ENCODE measurements at regions not wholly inside any gene's neighbourhood (a gene's known extent, or its start where the extent isn't known, plus 50 kb on each side); places are given as distances from the start of the nearest gene placed in this dataset.

DNA sequence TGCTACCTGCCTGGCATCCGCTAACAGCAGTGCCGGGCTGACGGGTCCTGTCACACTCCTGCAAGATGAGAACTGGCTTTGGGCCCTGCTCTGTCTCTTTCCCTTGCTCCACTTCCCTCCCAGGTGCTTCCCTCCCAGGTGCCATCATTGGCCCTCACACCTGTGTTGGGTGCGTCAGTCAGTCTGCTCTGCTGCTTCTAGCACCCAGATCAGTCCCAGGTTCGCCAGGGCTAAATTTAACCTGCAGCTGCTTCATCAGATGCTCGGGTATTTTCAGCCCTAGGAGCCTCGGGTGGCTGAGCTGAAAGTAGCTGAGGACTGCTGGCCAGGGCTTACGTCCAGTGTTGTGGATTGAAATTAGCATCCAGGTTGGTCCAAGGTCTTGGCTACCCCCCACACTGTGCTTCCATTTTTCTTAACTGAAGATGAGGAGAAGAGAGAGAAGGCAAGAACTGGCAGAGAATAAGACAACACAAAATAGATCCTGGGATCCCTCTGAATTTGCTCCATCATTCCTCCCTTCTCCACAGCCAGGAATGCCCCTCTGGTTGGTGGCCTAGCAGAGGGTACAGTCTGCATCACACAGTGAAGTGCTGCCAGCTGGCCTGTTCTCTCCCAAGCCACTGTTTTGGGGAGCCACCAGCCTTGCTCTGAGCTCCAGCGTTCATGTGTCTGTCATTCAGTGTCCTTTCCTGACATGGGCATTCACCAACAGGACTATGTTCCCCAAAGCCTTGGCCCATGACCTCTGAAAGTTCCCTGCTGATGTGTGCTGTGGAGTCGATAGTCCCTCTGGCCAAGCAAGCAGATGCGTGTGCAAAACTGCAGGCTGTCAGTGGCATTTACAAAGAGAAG lies 65.9 kb upstream of the SYPL1 start:
- no peaks in the 10 kb centered on the region for H4K20me1 ChIP-seq (ENCODE audit: control insufficient read depth, insufficient read depth, low read length, poor library complexity, severe bottlenecking)
- no peak overlapping the region for H3K27ac Mint-ChIP-seq
- no peak overlapping the region for H3K4me2 ChIP-seq (replicated peaks; ENCODE audit: low read depth, low read length, poor library complexity, severe bottlenecking)
- no peaks in the 10 kb centered on the region for H3K79me2 ChIP-seq (ENCODE audit: control insufficient read depth, insufficient read depth, low read length)
- ChIA-PET POLR2A (no interaction called here), CTCF (interaction anchor here (0.9 to 7.9 kb wide), 25 partner anchors 13 to 558 kb away, joined by 3 to 310 read pairs (median 5); partner anchors contain the start of genes CCDC71L and NAMPT)
- WGBS (ENCODE audit: insufficient coverage), result 54% methylated on average over 10 of the region's 11 CpGs
- peak overlapping the region; percentile 36 for H2AFZ ChIP-seq (ENCODE audit: insufficient read depth, low read depth, low read length, poor library complexity, severe bottlenecking)
- TF ChIP-seq, protein P1, sequence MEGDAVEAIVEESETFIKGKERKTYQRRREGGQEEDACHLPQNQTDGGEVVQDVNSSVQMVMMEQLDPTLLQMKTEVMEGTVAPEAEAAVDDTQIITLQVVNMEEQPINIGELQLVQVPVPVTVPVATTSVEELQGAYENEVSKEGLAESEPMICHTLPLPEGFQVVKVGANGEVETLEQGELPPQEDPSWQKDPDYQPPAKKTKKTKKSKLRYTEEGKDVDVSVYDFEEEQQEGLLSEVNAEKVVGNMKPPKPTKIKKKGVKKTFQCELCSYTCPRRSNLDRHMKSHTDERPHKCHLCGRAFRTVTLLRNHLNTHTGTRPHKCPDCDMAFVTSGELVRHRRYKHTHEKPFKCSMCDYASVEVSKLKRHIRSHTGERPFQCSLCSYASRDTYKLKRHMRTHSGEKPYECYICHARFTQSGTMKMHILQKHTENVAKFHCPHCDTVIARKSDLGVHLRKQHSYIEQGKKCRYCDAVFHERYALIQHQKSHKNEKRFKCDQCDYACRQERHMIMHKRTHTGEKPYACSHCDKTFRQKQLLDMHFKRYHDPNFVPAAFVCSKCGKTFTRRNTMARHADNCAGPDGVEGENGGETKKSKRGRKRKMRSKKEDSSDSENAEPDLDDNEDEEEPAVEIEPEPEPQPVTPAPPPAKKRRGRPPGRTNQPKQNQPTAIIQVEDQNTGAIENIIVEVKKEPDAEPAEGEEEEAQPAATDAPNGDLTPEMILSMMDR (IDR thresholded peaks at IDR 0.05), result no peak
- no peak for TF ChIP-seq EZH2 (IDR thresholded peaks at IDR 0.05; ENCODE audit: borderline replicate concordance, insufficient read depth, low read depth, low read length, poor library complexity, severe bottlenecking)
- peaks cover 13% of the 10 kb centered on the region for H3K27me3 Mint-ChIP-seq
- H3K4me1 Mint-ChIP-seq, result peaks cover 11% of the 10 kb centered on the region
- no peak overlapping the region for H3K9ac ChIP-seq (ENCODE audit: low read length)
- ATAC-seq (ENCODE audit: low read depth) (no peak), DNase-seq (peak; percentile 25)
- H3K4me1 ChIP-seq (ENCODE audit: control insufficient read depth in 2 of 2, insufficient read depth in 2 of 2, low read length in 2 of 2), result peaks cover 5 to 13% of the 10 kb centered on the region in 2 donors
- H3K4me3 ChIP-seq (ENCODE audit: control extremely low read depth in 1 of 5, extremely low read depth in 1 of 5, insufficient read depth in 1 of 5, low read depth in 2 of 5, low read length in 4 of 5), result no peak overlapping the region
- no peaks in the 10 kb centered on the region for H3K36me3 ChIP-seq (replicated peaks in 1 of 2; ENCODE audit: control extremely low read depth in 1 of 2, control insufficient read depth in 1 of 2, extremely low read depth in 1 of 2, insufficient read depth in 2 of 2, low read length in 1 of 2)
- H3K4me3 Mint-ChIP-seq, result no peak overlapping the region
- no peaks in the 10 kb centered on the region for H3K9me3 ChIP-seq (ENCODE audit: control extremely low read depth in 1 of 3, control insufficient read depth in 2 of 3, insufficient read depth in 1 of 3, low read length in 2 of 3)
- intact Hi-C loops (cut with micrococcal nuclease), result loop anchor here (2.0 to 5.0 kb wide), 3 partner anchors 104 to 483 kb away; partner anchors contain the start of genes CCDC71L and NAMPT
- H3K27me3 ChIP-seq (replicated peaks in 1 of 4; ENCODE audit: control extremely low read depth in 1 of 4, control insufficient read depth in 3 of 4, insufficient read depth in 4 of 4, low read length in 3 of 4), result peaks cover 0 to 6% (median 5%) of the 10 kb centered on the region in 4 experiments
- H3K9me3 Mint-ChIP-seq (ENCODE audit: insufficient read depth), result no peaks in the 10 kb centered on the region
- H3K27ac ChIP-seq (ENCODE audit: low read length in 2 of 2), result no peak overlapping the region

DNA sequence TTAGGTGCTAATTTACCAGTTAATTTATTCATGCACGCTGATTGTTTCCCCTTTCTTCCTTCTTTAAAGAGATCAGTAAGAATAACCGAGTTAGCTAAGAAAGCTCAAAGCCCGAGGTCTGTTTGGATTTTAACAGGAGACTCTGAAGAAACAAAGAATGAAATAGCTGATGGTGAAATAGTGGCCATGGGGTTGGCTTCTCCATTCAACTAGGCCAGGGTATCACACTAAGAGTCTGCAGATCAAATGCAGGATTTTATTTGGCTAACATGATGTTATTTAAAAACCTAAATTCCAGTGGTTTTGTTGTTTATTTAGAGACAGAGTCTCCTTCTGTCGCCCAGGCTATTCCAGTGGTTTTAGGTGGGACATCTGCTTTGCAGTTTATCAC lies 65.2 kb upstream of the SYPL1 start:
- ATAC-seq (ENCODE audit: low read depth) (no peak), DNase-seq (no peak)
- Histone ChIP-seq H3K27ac (ENCODE audit: low read length in 2 of 2) (no peak overlapping the region), H2AFZ (ENCODE audit: insufficient read depth, low read depth, low read length, poor library complexity, severe bottlenecking) (no peak overlapping the region), H3K9ac (ENCODE audit: low read length) (no peak overlapping the region), H3K4me3 (ENCODE audit: control extremely low read depth in 1 of 5, extremely low read depth in 1 of 5, insufficient read depth in 1 of 5, low read depth in 2 of 5, low read length in 4 of 5) (no peak overlapping the region), H3K79me2 (ENCODE audit: control insufficient read depth, insufficient read depth, low read length) (no peaks in the 10 kb centered on the region), H3K4me1 (ENCODE audit: control insufficient read depth in 2 of 2, insufficient read depth in 2 of 2, low read length in 2 of 2) (peaks cover 5 to 13% of the 10 kb centered on the region in 2 donors), H3K4me2 (replicated peaks; ENCODE audit: low read depth, low read length, poor library complexity, severe bottlenecking) (no peak overlapping the region), H3K9me3 (ENCODE audit: control extremely low read depth in 1 of 3, control insufficient read depth in 2 of 3, insufficient read depth in 1 of 3, low read length in 2 of 3) (no peaks in the 10 kb centered on the region), H3K27me3 (replicated peaks in 1 of 4; ENCODE audit: control extremely low read depth in 1 of 4, control insufficient read depth in 3 of 4, insufficient read depth in 4 of 4, low read length in 3 of 4) (peaks cover 0 to 6% (median 5%) of the 10 kb centered on the region in 4 experiments), H4K20me1 (ENCODE audit: control insufficient read depth, insufficient read depth, low read length, poor library complexity, severe bottlenecking) (no peaks in the 10 kb centered on the region), H3K36me3 (replicated peaks in 1 of 2; ENCODE audit: control extremely low read depth in 1 of 2, control insufficient read depth in 1 of 2, extremely low read depth in 1 of 2, insufficient read depth in 2 of 2, low read length in 1 of 2) (no peaks in the 10 kb centered on the region)
- peaks cover 11% of the 10 kb centered on the region for H3K4me1 Mint-ChIP-seq
- H3K27ac Mint-ChIP-seq, result no peak overlapping the region
- ChIA-PET CTCF (interaction anchor here (0.9 to 7.9 kb wide), 39 partner anchors 8 to 559 kb away, joined by 3 to 310 read pairs (median 5); partner anchors contain the start of genes CCDC71L and NAMPT), POLR2A (interaction anchor here (1.1 kb wide), 1 partner anchor 285 kb away, joined by 9 read pairs; no protein-coding TSS in a partner anchor)
- TF ChIP-seq, protein P1 (IDR thresholded peaks at IDR 0.05), result no peak
- TF ChIP-seq EZH2 (IDR thresholded peaks at IDR 0.05; ENCODE audit: borderline replicate concordance, insufficient read depth, low read depth, low read length, poor library complexity, severe bottlenecking), result no peak
- peaks cover 13% of the 10 kb centered on the region for H3K27me3 Mint-ChIP-seq
- intact Hi-C loops (cut with micrococcal nuclease), result loop anchor here (2.0 to 5.0 kb wide), 3 partner anchors 105 to 484 kb away; partner anchors contain the start of genes CCDC71L and NAMPT
- no peaks in the 10 kb centered on the region for H3K9me3 Mint-ChIP-seq (ENCODE audit: insufficient read depth)
- WGBS (ENCODE audit: insufficient coverage), result 100% methylated on average over 1 of the region's 4 CpGs
- no peak overlapping the region for H3K4me3 Mint-ChIP-seq

All from B cell (primary cell).